Ascending aorta (tissue), 2 donors: ENCODE measurements at regions not wholly inside any gene's neighbourhood (a gene's known extent, or its start where the extent isn't known, plus 50 kb on each side); places are given as distances from the start of the nearest gene placed in this dataset.

Experiments
- DNase-seq, 2 donors: peaks; one replicate each; pipeline ENCODE4 v3.0.0-alpha.2; 2019; ENCODE audit warnings: low spot score in 2 of 2
- H3K27ac ChIP-seq, 2 donors: fragments of 200-600 bp; sonication (generic); one replicate each; pipeline ENCODE4 v1.5.1; 2016 to 2017; ENCODE audit warnings: mild to moderate bottlenecking in 1 of 2
- H3K27me3 ChIP-seq: fragments of 200-600 bp; sonication (generic); one replicate; pipeline ENCODE4 v1.5.1; 2017
- H3K36me3 ChIP-seq, 2 donors: fragments of 200-600 bp; sonication (generic); one replicate each; pipeline ENCODE4 v1.5.1; 2016
- H3K4me1 ChIP-seq, 2 donors: fragments of 200-600 bp; sonication (generic); one replicate each; pipeline ENCODE4 v1.5.1; 2016 to 2017; ENCODE audit warnings: mild to moderate bottlenecking in 1 of 2
- H3K4me3 ChIP-seq, 2 donors: fragments of 200-600 bp; sonication (generic); one replicate each; pipeline ENCODE4 v1.5.1; 2016 to 2017; ENCODE audit warnings: mild to moderate bottlenecking in 1 of 2
- H3K9me3 ChIP-seq, 2 donors: fragments of 200-600 bp; sonication (generic); one replicate each; pipeline ENCODE4 v1.5.1; 2016
- intact Hi-C: fragments of 100-400 bp; cut with DNase I; formaldehyde crosslinking; loops from one replicate; pipeline ENCODE4 v1.15.1; 2023
- TF ChIP-seq, protein P1 (sequence below), 3 experiments: fragments of 200-600 bp in 2 of 3; fragments of 450-650 bp in 1 of 3; sonication (generic) in 2 of 3; IDR thresholded peaks; one replicate each; pipeline ENCODE4 v1.5.1; 2016 to 2019; ENCODE audit warnings: antibody characterized with exemption in 3 of 3, mild to moderate bottlenecking in 1 of 3, moderate library complexity in 1 of 3

DNA sequence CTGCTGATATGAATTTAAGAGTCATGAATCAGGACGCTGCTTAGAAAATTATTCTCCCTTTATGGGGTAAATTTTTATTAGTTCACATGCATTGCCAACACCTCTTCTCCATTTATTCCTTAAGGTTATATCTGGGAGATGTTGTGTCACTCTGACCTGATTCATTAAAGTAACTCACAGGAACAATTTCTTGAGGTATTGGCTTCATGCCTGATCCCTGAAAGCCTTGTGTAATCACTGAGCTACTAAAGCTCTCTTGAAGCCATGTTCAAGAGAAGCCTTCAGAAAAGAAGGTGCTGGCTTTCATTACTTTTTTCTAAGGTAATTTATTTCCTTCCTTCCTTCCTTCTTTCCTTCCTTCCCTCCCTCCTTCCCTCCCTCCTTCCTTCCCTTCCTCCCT lies 420.6 kb downstream of the RAB38 start:
- no peak overlapping the region for H3K27ac ChIP-seq
- no peak for DNase-seq
- no peak overlapping the region for H3K4me3 ChIP-seq
- no peaks in the 10 kb centered on the region for H3K27me3 ChIP-seq
- TF ChIP-seq, protein P1, sequence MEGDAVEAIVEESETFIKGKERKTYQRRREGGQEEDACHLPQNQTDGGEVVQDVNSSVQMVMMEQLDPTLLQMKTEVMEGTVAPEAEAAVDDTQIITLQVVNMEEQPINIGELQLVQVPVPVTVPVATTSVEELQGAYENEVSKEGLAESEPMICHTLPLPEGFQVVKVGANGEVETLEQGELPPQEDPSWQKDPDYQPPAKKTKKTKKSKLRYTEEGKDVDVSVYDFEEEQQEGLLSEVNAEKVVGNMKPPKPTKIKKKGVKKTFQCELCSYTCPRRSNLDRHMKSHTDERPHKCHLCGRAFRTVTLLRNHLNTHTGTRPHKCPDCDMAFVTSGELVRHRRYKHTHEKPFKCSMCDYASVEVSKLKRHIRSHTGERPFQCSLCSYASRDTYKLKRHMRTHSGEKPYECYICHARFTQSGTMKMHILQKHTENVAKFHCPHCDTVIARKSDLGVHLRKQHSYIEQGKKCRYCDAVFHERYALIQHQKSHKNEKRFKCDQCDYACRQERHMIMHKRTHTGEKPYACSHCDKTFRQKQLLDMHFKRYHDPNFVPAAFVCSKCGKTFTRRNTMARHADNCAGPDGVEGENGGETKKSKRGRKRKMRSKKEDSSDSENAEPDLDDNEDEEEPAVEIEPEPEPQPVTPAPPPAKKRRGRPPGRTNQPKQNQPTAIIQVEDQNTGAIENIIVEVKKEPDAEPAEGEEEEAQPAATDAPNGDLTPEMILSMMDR (IDR thresholded peaks at IDR 0.05), result no peak
- H3K36me3 ChIP-seq, result no peaks in the 10 kb centered on the region
- no peaks in the 10 kb centered on the region for H3K4me1 ChIP-seq
- intact Hi-C loops, result no loop called here
- H3K9me3 ChIP-seq, result no peaks in the 10 kb centered on the region

DNA sequence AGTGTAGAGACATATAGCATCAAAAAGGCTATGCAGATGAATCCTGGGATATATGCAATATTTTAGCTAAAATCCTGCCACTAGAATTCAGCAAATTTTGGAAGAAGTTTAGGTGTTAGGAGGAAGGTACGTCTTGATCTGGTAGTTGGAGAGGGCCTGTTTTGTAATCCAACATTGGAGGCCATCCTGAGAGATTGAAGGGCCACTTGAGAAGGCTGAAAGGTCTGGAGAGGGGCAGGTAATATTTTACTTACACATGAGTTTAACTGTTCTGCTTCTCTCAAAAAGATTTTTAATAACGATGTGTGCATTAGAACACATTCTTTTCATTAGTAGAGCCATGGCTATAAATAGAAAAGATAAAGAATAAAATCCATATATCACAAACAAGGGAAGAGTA lies 422.1 kb downstream of the RAB38 start:
- H3K27ac ChIP-seq, result no peak overlapping the region
- TF ChIP-seq, protein P1 (IDR thresholded peaks at IDR 0.05), result no peak
- DNase-seq, result no peak
- H3K9me3 ChIP-seq, result no peaks in the 10 kb centered on the region
- no peaks in the 10 kb centered on the region for H3K27me3 ChIP-seq
- no peaks in the 10 kb centered on the region for H3K36me3 ChIP-seq
- no peak overlapping the region for H3K4me3 ChIP-seq
- intact Hi-C loops, result no loop called here
- H3K4me1 ChIP-seq, result no peaks in the 10 kb centered on the region

DNA sequence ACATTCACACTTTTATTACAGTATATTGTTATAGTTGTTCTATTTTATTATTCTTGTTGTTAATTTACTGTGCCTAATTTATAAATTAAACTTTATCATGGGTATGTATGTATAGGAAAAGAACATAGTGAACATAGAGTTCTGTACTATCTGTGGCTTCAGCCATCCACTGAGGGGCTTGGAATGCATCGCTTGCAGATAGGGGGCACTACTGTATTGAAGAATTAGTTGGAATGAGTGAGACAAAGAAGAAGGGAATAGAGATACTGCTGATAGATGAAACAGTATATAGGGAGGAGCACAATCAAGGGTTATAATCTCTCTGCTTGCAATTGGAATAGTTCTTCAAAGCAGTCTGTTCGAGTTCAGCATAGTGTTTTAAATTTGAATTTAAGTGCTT lies 432.2 kb downstream of the RAB38 start:
- no peaks in the 10 kb centered on the region for H3K9me3 ChIP-seq
- H3K4me1 ChIP-seq, result no peaks in the 10 kb centered on the region
- TF ChIP-seq, protein P1 (IDR thresholded peaks at IDR 0.05), result no peak
- intact Hi-C loops, result no loop called here
- DNase-seq, result no peak
- H3K36me3 ChIP-seq, result no peaks in the 10 kb centered on the region
- no peak overlapping the region for H3K4me3 ChIP-seq
- no peak overlapping the region for H3K27ac ChIP-seq
- H3K27me3 ChIP-seq, result no peaks in the 10 kb centered on the region

DNA sequence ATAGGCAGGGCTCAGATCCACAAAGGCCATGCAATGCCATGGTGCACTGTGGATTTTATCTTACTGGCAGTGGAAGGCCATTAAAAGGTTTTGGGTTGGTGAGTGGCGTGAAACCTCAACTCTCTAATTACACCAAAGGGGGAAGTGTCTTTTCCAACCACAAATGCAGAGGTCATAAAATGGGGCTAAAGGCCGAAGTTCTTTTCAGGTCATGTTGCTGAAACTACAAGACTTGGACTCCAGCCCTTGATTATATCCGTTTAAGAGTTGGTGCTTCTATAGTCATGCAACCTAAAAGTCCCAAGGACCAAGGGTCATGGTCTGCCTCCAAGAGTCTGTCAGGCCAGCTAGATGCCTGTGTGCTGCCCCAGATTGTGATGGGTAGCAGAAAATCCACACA lies 434.3 kb downstream of the RAB38 start:
- TF ChIP-seq, protein P1 (IDR thresholded peaks at IDR 0.05), result no peak
- Histone ChIP-seq H3K4me1 (no peaks in the 10 kb centered on the region), H3K9me3 (no peaks in the 10 kb centered on the region), H3K27ac (no peak overlapping the region), H3K27me3 (no peaks in the 10 kb centered on the region), H3K36me3 (no peaks in the 10 kb centered on the region), H3K4me3 (no peak overlapping the region)
- no peak for DNase-seq
- intact Hi-C loops, result no loop called here

DNA sequence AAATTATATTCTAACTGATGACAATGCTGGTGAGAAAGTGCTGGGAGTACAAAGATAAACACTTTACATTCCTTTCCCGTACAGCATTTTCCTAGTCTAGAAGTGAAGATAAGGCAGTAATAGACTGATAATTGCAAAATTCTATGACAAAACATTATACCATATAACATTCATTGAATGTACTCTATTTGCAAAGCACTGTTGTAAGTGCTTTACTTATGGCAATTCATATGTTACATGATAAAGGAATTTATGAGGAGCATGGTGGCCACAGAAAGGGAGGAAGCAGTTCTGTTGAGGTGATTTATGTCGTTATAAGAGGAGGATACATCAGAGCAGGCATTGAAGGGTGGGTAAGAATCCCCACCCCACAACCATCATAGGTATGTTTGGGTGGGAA lies 434.8 kb downstream of the RAB38 start:
- Histone ChIP-seq H3K4me3 (no peak overlapping the region), H3K27me3 (no peaks in the 10 kb centered on the region), H3K36me3 (no peaks in the 10 kb centered on the region), H3K4me1 (no peaks in the 10 kb centered on the region), H3K9me3 (no peaks in the 10 kb centered on the region), H3K27ac (no peak overlapping the region)
- DNase-seq, result no peak
- intact Hi-C loops, result no loop called here
- TF ChIP-seq, protein P1 (IDR thresholded peaks at IDR 0.05), result no peak

DNA sequence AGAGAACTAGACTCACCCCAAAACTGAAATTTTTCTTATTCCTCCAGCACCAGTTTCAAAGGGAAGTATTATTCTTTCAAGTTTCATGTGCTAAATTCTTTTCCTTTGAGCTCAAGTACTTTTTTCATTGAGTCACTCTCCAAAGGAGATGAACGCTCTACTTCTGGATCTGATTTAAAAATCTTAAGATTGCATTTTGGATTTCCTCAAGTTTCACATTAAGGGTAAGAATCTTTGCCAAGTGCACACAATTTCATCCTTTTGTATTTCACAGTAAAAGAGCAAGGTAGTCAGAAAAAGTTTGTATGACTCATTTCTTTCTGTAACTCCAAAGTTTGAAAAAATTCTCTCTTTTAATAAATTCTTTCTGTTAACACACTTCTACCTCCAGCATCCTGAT lies 435.5 kb downstream of the RAB38 start:
- H3K27ac ChIP-seq, result no peak overlapping the region
- no peaks in the 10 kb centered on the region for H3K9me3 ChIP-seq
- H3K27me3 ChIP-seq, result no peaks in the 10 kb centered on the region
- intact Hi-C loops, result no loop called here
- H3K4me3 ChIP-seq, result no peak overlapping the region
- TF ChIP-seq, protein P1 (IDR thresholded peaks at IDR 0.05), result no peak
- H3K36me3 ChIP-seq, result no peaks in the 10 kb centered on the region
- DNase-seq, result no peak
- H3K4me1 ChIP-seq, result no peaks in the 10 kb centered on the region
